Hepatocyte (in vitro differentiated cells): ENCODE measurements at regions not wholly inside any gene's neighbourhood (a gene's known extent, or its start where the extent isn't known, plus 50 kb on each side); places are given as distances from the start of the nearest gene placed in this dataset.

Source experiments
- DNase-seq: peaks from one replicate; pipeline ENCODE4 v3.0.0-alpha.2; 2016; ENCODE audit warnings: low spot score
- H2AFZ ChIP-seq: fragments of 200-600 bp; sonication (generic); 2 replicates; pipeline ENCODE4 v1.6.0; 2016; ENCODE audit warnings: antibody characterized with exemption, mild to moderate bottlenecking
- H3K27ac ChIP-seq: fragments of 200-600 bp; sonication (generic); 2 replicates; pipeline ENCODE4 v1.5.1; 2016; ENCODE audit warnings: mild to moderate bottlenecking
- H3K27me3 ChIP-seq: fragments of 200-600 bp; sonication (generic); 2 replicates; pipeline ENCODE4 v1.6.1; 2016
- H3K36me3 ChIP-seq: fragments of 200-600 bp; sonication (generic); replicated peaks from 2 replicates; pipeline ENCODE4 v1.5.1; 2016; ENCODE audit warnings: low read depth; ENCODE audit not compliant: insufficient read depth
- H3K4me1 ChIP-seq: fragments of 200-600 bp; sonication (generic); 2 replicates; pipeline ENCODE4 v1.5.1; 2016; ENCODE audit warnings: mild to moderate bottlenecking, moderate library complexity; ENCODE audit not compliant: insufficient read depth
- H3K4me2 ChIP-seq: fragments of 200-600 bp; sonication (generic); 2 replicates; pipeline ENCODE4 v1.6.0; 2016
- H3K4me3 ChIP-seq: fragments of 200-600 bp; sonication (generic); 2 replicates; pipeline ENCODE4 v1.5.1; 2016; ENCODE audit warnings: mild to moderate bottlenecking
- H3K79me2 ChIP-seq: fragments of 200-600 bp; sonication (generic); 2 replicates; pipeline ENCODE4 v1.6.0; 2017; ENCODE audit warnings: mild to moderate bottlenecking
- H3K9me2 ChIP-seq: fragments of 200-600 bp; sonication (generic); replicated peaks from 2 replicates; pipeline ENCODE4 v1.6.0; 2017; ENCODE audit warnings: mild to moderate bottlenecking; ENCODE audit not compliant: insufficient read depth
- H3K9me3 ChIP-seq: fragments of 200-600 bp; sonication (generic); 2 replicates; pipeline ENCODE4 v1.5.1; 2016; ENCODE audit warnings: low read depth, mild to moderate bottlenecking
- H4K20me1 ChIP-seq: fragments of 200-600 bp; sonication (generic); 2 replicates; pipeline ENCODE4 v1.6.0; 2016; ENCODE audit warnings: mild to moderate bottlenecking; ENCODE audit not compliant: insufficient read depth, poor library complexity, severe bottlenecking
- EZH2 ChIP-seq: fragments of 200-600 bp; sonication (generic); IDR thresholded peaks from 2 replicates; pipeline ENCODE4 v1.6.1; 2016; ENCODE audit warnings: antibody characterized with exemption, mild to moderate bottlenecking, borderline replicate concordance
- EZH2phosphoT487 ChIP-seq: fragments of 200-600 bp; sonication (generic); IDR thresholded peaks from one replicate; pipeline ENCODE4 v1.6.1; 2018; ENCODE audit warnings: antibody characterized with exemption, mild to moderate bottlenecking, low read depth, moderate library complexity; ENCODE audit not compliant: unreplicated experiment, severe bottlenecking
- WGBS: methylation state at CpG from one replicate; pipeline ENCODE4 v1.1.6; 2016; ENCODE audit warnings: low lambda C conversion rate; ENCODE audit errors: missing lambda C conversion rate; 5-methylcytosine and 5-hydroxymethylcytosine counted together
- TF ChIP-seq, protein P1 (sequence below): fragments of 200-600 bp; sonication (generic); IDR thresholded peaks from 2 replicates; pipeline ENCODE4 v1.5.1; 2016; ENCODE audit warnings: antibody characterized with exemption, mild to moderate bottlenecking; ENCODE audit not compliant: poor library complexity

DNA sequence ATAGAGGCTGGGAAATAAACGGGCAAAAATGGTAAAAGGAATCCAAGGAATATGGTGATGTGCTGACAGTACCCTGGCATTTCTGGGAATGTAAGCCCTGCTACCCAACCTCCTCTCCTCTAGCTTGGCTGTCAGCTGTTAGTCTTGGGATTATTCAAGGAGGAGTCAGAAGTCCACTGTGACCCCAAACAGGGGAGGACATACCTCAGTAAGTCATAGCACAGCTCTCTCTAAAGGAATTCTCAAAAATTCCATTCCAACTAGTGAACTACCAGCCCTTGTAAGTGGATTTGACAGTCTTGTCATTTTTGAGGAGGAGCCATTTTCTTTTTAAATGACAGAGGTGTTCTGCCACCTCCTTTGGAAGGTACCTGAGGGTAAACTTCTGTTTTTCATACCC is 207.5 kb downstream of the PDCD6IP start:
- H4K20me1 ChIP-seq, result no peaks in the 10 kb centered on the region
- H3K4me3 ChIP-seq, result no peak overlapping the region
- no peaks in the 10 kb centered on the region for H3K79me2 ChIP-seq
- TF ChIP-seq EZH2phosphoT487 (no peak), EZH2 (no peak)
- TF ChIP-seq, protein P1, sequence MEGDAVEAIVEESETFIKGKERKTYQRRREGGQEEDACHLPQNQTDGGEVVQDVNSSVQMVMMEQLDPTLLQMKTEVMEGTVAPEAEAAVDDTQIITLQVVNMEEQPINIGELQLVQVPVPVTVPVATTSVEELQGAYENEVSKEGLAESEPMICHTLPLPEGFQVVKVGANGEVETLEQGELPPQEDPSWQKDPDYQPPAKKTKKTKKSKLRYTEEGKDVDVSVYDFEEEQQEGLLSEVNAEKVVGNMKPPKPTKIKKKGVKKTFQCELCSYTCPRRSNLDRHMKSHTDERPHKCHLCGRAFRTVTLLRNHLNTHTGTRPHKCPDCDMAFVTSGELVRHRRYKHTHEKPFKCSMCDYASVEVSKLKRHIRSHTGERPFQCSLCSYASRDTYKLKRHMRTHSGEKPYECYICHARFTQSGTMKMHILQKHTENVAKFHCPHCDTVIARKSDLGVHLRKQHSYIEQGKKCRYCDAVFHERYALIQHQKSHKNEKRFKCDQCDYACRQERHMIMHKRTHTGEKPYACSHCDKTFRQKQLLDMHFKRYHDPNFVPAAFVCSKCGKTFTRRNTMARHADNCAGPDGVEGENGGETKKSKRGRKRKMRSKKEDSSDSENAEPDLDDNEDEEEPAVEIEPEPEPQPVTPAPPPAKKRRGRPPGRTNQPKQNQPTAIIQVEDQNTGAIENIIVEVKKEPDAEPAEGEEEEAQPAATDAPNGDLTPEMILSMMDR, result no peak
- H3K36me3 ChIP-seq, result no peaks in the 10 kb centered on the region
- H3K4me1 ChIP-seq, result peaks cover 17% of the 10 kb centered on the region
- no peaks in the 10 kb centered on the region for H3K9me3 ChIP-seq
- H3K27me3 ChIP-seq, result no peaks in the 10 kb centered on the region
- no peak overlapping the region for H3K27ac ChIP-seq
- WGBS, result 89% methylated on average over 1 of the region's 1 CpG
- H2AFZ ChIP-seq, result no peak overlapping the region
- no peak overlapping the region for H3K4me2 ChIP-seq
- no peak for DNase-seq
- no peaks in the 10 kb centered on the region for H3K9me2 ChIP-seq

DNA sequence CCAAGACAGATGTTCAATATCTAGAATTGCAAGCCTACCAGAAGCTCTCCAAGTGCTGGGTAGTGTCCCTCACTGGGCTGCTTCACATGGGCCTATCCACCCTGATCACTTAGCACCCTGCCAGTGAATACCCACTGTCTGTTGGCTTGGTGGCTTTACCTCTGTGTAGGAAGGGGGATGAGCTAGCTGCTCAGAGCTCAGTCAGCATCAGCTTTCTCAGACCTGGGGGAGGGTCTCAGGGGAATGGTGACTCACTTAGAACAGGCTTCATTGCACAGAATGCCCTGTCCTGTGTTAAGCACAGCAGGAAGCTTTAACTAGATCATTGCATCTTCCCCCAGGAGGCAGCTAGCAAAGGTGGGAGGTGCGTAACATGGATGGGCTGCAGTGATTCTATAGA is 209.8 kb downstream of the PDCD6IP start:
- TF ChIP-seq EZH2, result no peak
- TF ChIP-seq, protein P1, result no peak
- no peaks in the 10 kb centered on the region for H3K9me2 ChIP-seq

DNA sequence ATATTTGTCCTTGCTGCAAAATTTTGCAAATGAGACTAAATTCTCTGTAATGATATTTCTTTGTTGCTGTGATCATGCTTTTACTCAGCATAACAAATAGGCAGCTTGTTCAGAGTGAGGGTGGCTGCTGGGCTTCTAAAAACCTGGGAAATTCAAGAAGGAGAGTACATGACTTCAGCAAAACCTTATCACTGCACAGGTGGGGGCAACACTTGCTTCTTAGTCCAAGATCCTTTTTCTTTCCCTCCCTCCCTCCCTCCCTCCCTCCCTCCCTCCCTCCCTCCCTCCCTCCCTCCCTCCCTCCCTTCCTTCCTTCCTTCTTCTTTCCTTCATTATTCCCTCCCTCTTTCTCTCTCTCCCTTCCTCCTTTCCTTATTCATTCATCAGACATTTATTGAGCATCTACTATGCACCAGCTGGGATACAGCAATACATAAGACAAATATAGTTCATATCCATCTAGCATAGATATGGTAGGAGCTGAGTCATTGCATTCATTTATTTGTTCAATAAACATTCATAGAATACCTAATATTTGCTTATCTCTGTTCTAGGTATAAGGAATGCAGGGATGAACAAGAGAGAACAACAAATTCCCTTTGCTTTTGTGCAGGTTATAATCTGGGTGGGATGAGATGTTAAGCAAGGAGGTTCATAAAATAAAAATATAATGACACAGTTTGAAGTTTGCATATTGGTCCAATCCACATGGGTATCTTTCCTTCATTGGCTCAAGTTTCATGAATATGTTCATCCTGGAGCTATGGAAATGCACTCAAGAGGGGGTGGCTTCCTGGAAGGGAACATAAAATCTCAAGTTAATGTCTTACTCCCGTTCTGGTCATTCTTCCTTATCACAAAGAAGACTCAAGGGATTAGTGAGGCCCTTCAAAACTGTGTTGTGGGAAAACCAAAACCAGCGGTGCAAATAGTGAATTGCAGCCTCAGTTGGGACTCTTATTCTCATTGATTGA is 210.7 kb downstream of the PDCD6IP start:
- H2AFZ ChIP-seq, result no peak overlapping the region
- no peak overlapping the region for H3K27ac ChIP-seq
- no peaks in the 10 kb centered on the region for H3K79me2 ChIP-seq
- WGBS, result 22% methylated on average over 2 of the region's 2 CpGs
- peak; percentile 15 for DNase-seq
- no peaks in the 10 kb centered on the region for H3K9me3 ChIP-seq
- no peaks in the 10 kb centered on the region for H3K27me3 ChIP-seq
- H3K9me2 ChIP-seq, result no peaks in the 10 kb centered on the region
- no peaks in the 10 kb centered on the region for H3K36me3 ChIP-seq
- no peak overlapping the region for H3K4me2 ChIP-seq
- no peaks in the 10 kb centered on the region for H4K20me1 ChIP-seq
- TF ChIP-seq EZH2 (no peak), EZH2phosphoT487 (no peak)
- TF ChIP-seq, protein P1, result no peak
- H3K4me3 ChIP-seq, result no peak overlapping the region
- peaks cover 32% of the 10 kb centered on the region for H3K4me1 ChIP-seq

More for the DNA sequence above, 209.8 kb downstream of the PDCD6IP start:
- Histone ChIP-seq H4K20me1 (no peaks in the 10 kb centered on the region), H2AFZ (no peak overlapping the region), H3K4me1 (peaks cover 32% of the 10 kb centered on the region), H3K4me2 (no peak overlapping the region), H3K4me3 (no peak overlapping the region), H3K9me3 (no peaks in the 10 kb centered on the region), H3K27me3 (no peaks in the 10 kb centered on the region), H3K36me3 (no peaks in the 10 kb centered on the region), H3K79me2 (no peaks in the 10 kb centered on the region), H3K27ac (no peak overlapping the region)
- 92% methylated on average over 1 of the region's 1 CpG for WGBS
- no peak for DNase-seq
